AG08396 (cell line): ENCODE measurements at regions not wholly inside any gene's neighbourhood (a gene's known extent, or its start where the extent isn't known, plus 50 kb on each side); places are given as distances from the start of the nearest gene placed in this dataset.

ENCODE experiments used
- DNase-seq: peaks from one replicate; pipeline ENCODE4 v3.0.0; 2012; ENCODE audit warnings: low spot score, mixed read lengths

DNA sequence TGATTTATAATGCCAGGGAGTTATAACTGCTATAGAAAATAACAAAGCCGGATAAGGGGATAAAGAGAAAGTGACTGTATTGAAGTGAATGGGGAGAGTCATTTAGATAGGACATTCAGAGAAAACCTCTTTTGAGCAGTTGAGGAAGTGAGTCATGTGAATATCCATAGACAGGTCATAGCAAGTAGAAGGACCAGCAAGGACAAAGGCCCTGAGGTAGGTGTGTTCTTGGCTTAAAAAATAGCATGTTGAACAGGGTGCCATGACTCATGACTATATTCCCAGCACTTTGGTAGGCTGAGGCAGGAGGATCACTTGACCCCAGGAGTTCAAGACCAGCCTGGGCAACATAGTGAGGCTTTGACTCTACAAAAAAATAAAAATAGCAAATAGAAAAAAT is 51.5 kb upstream of the RAP1B start:
- DNase-seq: no peak

DNA sequence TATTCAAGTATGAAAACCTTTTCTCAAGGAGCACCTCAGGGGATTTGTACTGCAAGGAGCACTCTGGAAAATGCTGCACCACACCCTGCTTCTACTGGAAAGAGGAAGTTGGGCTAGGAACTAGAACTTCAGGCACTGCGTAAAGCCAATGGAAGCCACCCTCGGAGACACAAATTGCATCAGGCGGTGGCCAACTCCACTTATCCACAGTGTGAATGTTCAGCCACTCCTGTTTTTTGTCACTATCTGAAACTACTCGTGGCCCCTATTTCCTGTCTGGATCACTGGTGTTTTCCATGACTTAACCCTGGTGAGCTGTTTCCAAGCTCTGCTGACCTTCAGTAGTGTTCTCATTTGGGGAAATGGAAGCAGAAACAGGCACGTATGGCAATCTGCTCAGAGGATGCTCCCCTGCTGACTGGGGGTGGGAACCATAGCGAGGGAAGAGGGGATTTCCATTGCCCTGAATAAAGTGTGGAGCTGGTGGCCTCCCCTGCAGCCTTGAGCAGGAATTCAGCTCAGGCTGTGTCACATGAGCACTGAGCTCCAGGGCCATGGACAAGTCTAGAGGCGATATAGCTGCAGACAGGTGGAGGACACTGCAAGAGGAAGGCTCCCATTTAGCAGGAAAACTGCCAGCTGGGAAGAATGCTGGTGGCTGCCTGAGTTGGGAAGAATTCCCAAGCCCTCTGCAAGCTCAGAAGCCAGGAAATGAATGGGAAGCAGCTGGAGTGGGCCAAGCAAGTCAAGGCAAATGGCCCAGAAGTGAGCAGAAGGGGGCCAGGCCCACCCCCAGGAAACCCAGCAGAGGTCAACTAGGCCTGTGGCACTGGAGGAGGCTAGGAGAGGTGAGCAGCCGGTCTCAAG is 50.5 kb upstream of the RAP1B start:
- no peak for DNase-seq

DNA sequence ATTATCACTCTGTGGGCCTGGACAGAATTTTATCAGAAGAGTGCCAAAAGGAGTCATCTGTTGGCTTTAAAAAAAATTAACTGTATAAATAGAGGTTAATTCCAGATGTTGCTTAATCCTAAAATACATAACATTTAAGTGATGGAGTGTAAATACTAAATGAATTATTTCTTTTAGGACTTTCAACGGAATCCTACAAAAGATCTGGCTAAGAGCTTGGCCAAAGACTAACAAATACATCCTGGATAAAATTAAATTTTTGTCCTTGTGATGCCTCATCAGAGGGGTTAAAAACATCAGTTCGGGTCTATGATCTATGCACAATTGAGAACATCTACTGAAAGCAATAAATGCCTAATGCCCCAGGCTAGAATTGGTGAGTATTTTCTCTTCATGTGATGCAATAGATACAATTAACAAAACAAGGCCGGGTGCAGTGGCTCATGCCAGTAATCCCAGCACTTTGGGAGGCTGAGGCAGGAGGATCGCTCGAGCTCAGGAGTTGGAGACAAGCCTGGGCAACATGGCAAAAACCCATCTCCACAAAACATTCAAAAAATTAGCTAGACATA is 49.8 kb upstream of the RAP1B start:
- no peak for DNase-seq
